HCT116 (cell line): ENCODE measurements at regions not wholly inside any gene's neighbourhood (a gene's known extent, or its start where the extent isn't known, plus 50 kb on each side); places are given as distances from the start of the nearest gene placed in this dataset.

Experiments used
- ATAC-seq: fragments of 200-7000 bp; cut with Tn5 transposase; 2 replicates; pipeline ENCODE4 v1.9.1; 2020; ENCODE audit warnings: mild to moderate bottlenecking, moderate library complexity
- BruUV-seq: library from RNA; stranded (reverse); fragments of 400-500 nt; replicated peaks from 2 replicates; lab custom pipeline; 2021; lab: Mats Ljungman, UMichigan
- CTCF ChIA-PET: fragments of 300-600 bp; sonication (Branson Sonifier 250); formaldehyde crosslinking; loops from one replicate; lab custom pipeline; 2021; ENCODE audit warnings: antibody characterized with exemption; lab: Charles Lee
- POLR2A ChIA-PET: fragments of 300-600, 350-600 bp; sonication (Branson Sonifier 250); formaldehyde crosslinking; loops from one replicate; lab custom pipeline; 2021; ENCODE audit warnings: antibody characterized with exemption; lab: Charles Lee
- RAD21 ChIA-PET, 2 experiments: fragments of 300-600 bp; sonication (Branson Sonifier 250); formaldehyde crosslinking; loops; one replicate each; lab custom pipeline; 2023; ENCODE audit warnings: low total read pairs in 2 of 2; ENCODE audit not compliant: uncharacterized antibody in 2 of 2, unreplicated experiment in 2 of 2, low non-redundant PET in 1 of 2; lab: Charles Lee
- DNase-seq: peaks from one replicate; pipeline ENCODE4 v3.0.0-alpha.2; 2010; ENCODE audit warnings: low read depth, low spot score
- H2AFZ ChIP-seq: fragments of 200-600 bp; shearing (Covaris generic), sonication (generic); 2 replicates; pipeline ENCODE4 v1.6.1; 2017; ENCODE audit warnings: low read depth, mixed run types, mixed read lengths, antibody characterized with exemption, low read length; ENCODE audit not compliant: poor library complexity, severe bottlenecking
- H3K27ac ChIP-seq: 2 replicates; pipeline ENCODE4 v1.5.1; 2012; ENCODE audit warnings: low read depth, low read length
- H3K27me3 ChIP-seq: fragments of 200-600 bp; sonication (generic); 2 replicates; pipeline ENCODE4 v1.6.1; 2016; ENCODE audit warnings: mixed run types, low read length, mixed read lengths; ENCODE audit not compliant: insufficient read depth
- H3K36me3 ChIP-seq, 2 experiments: fragments of 200-500 bp in 1 of 2; fragments of 200-600 bp in 1 of 2; sonication (Bioruptor generic) in 1 of 2; sonication (generic) in 1 of 2; 2 replicates each; pipeline versions ENCODE4 v1.5.1 to v1.6.1; 2014 to 2016; ENCODE audit warnings: low read length in 2 of 2, inconsistent platforms in 1 of 2, mixed read lengths in 1 of 2, mixed run types in 1 of 2; ENCODE audit not compliant: insufficient read depth in 2 of 2, control insufficient read depth in 1 of 2
- H3K4me1 ChIP-seq, 2 experiments: fragments of 200-600 bp in 1 of 2; sonication (generic) in 1 of 2; 2 replicates each; pipeline versions ENCODE4 v1.5.1 to v1.6.1; 2012 to 2017; ENCODE audit warnings: low read length in 2 of 2, inconsistent platforms in 1 of 2, mild to moderate bottlenecking in 1 of 2, mixed read lengths in 1 of 2, mixed run types in 1 of 2, moderate library complexity in 1 of 2; ENCODE audit not compliant: insufficient read depth in 2 of 2, control insufficient read depth in 1 of 2
- H3K4me2 ChIP-seq: fragments of 200-600 bp; sonication (generic); 2 replicates; pipeline ENCODE4 v1.6.1; 2017; ENCODE audit warnings: mixed run types, low read length, mixed read lengths
- H3K4me3 ChIP-seq, 2 experiments: fragments of 200-600 bp in 1 of 2; sonication (generic) in 1 of 2; replicated peaks in 1 of 2; 2 replicates each; pipeline ENCODE4 v1.5.1; 2011 to 2016; ENCODE audit warnings: low read length in 2 of 2, control low read depth in 1 of 2, low read depth in 1 of 2, mild to moderate bottlenecking in 1 of 2, mixed read lengths in 1 of 2, mixed run types in 1 of 2
- H3K79me2 ChIP-seq: fragments of 200-600 bp; sonication (generic); 2 replicates; pipeline ENCODE4 v1.6.1; 2017; ENCODE audit warnings: mild to moderate bottlenecking, mixed run types, low read length, moderate library complexity, mixed read lengths; ENCODE audit not compliant: insufficient read depth
- H3K9ac ChIP-seq: fragments of 200-600 bp; sonication (generic); 2 replicates; pipeline ENCODE4 v1.6.1; 2016; ENCODE audit warnings: low read length, mixed read lengths
- H3K9me2 ChIP-seq: fragments of 200-600 bp; sonication (generic), shearing (Covaris generic); 2 replicates; pipeline ENCODE4 v1.6.1; 2017; ENCODE audit warnings: mixed run types, mild to moderate bottlenecking, moderate library complexity; ENCODE audit not compliant: insufficient read depth
- H3K9me3 ChIP-seq, 2 experiments: fragments of 200-500 bp in 1 of 2; fragments of 200-600 bp in 1 of 2; sonication (Bioruptor generic) in 1 of 2; sonication (generic) in 1 of 2; 2 replicates each; pipeline ENCODE4 v1.6.1; 2014 to 2017; ENCODE audit warnings: low read length in 2 of 2, mixed read lengths in 2 of 2, inconsistent platforms in 1 of 2, low read depth in 1 of 2, mild to moderate bottlenecking in 1 of 2, mixed run types in 1 of 2, moderate library complexity in 1 of 2; ENCODE audit not compliant: control insufficient read depth in 1 of 2, insufficient read depth in 1 of 2
- H4K20me1 ChIP-seq: fragments of 200-600 bp; sonication (generic), shearing (Covaris generic); 2 replicates; pipeline ENCODE4 v1.6.1; 2017; ENCODE audit warnings: mixed run types, mild to moderate bottlenecking, moderate library complexity; ENCODE audit not compliant: insufficient read depth
- ATF3 ChIP-seq: IDR thresholded peaks from 2 replicates; pipeline ENCODE4 v1.6.1; 2012
- CBX3 ChIP-seq: IDR thresholded peaks from 2 replicates; pipeline ENCODE4 v1.6.1; 2012; ENCODE audit warnings: low read depth
- CEBPB ChIP-seq: IDR thresholded peaks from 2 replicates; pipeline ENCODE4 v1.6.1; 2012; ENCODE audit warnings: low read depth
- EZH2 ChIP-seq: fragments of 200-600 bp; sonication (generic); IDR thresholded peaks from 2 replicates; pipeline ENCODE4 v1.6.1; 2017; ENCODE audit warnings: antibody characterized with exemption, mixed run types
- FOSL1 ChIP-seq: IDR thresholded peaks from 2 replicates; pipeline ENCODE4 v1.6.1; 2012; ENCODE audit warnings: low read depth
- POLR2A ChIP-seq: IDR thresholded peaks from 2 replicates; pipeline ENCODE4 v1.7.0; 2011; ENCODE audit warnings: borderline replicate concordance; ENCODE audit not compliant: insufficient read depth, insufficient read length; ENCODE audit errors: extremely low read depth
- RAD21 ChIP-seq: IDR thresholded peaks from 2 replicates; pipeline ENCODE4 v1.6.1; 2012; ENCODE audit warnings: low read depth, mild to moderate bottlenecking
- SIN3A ChIP-seq: IDR thresholded peaks from 2 replicates; pipeline ENCODE4 v1.6.1; 2012; ENCODE audit warnings: low read depth
- YY1 ChIP-seq: IDR thresholded peaks from 2 replicates; pipeline ENCODE4 v1.6.1; 2011; ENCODE audit warnings: low read length, low read depth, moderate library complexity, mild to moderate bottlenecking; ENCODE audit not compliant: insufficient replicate concordance; ENCODE audit errors: extremely low read depth
- ZNF274 ChIP-seq: fragments of 200-500 bp; sonication (Bioruptor generic); IDR thresholded peaks from 2 replicates; pipeline ENCODE4 v1.6.1; 2014; ENCODE audit warnings: mild to moderate bottlenecking, low read depth, low read length, inconsistent platforms
- intact Hi-C: fragments of 100-400 bp; cut with micrococcal nuclease; formaldehyde crosslinking; loops from 2 replicates; pipeline ENCODE4 v1.10.0; 2022
- TF ChIP-seq, protein P1 (sequence below), 3 experiments: fragments of 200-600 bp in 1 of 3; sonication (generic) in 1 of 3; IDR thresholded peaks in 2 of 3; conservative IDR thresholded peaks in 1 of 3; 2 replicates each; pipeline ENCODE4 v1.5.1; 2012 to 2017; ENCODE audit warnings: low read depth in 2 of 3, low read length in 2 of 3, antibody characterized with exemption in 1 of 3, borderline replicate concordance in 1 of 3, control low read depth in 1 of 3, mild to moderate bottlenecking in 1 of 3, mixed read lengths in 1 of 3, mixed run types in 1 of 3, moderate library complexity in 1 of 3; ENCODE audit not compliant: insufficient read depth in 1 of 3
- TF ChIP-seq, protein P2 (sequence below): IDR thresholded peaks from 2 replicates; pipeline ENCODE4 v1.6.1; 2012
- TF ChIP-seq, protein P3 (sequence below): IDR thresholded peaks from 2 replicates; pipeline ENCODE4 v1.6.1; 2012; ENCODE audit warnings: low read depth

GRCh38 chr16:64858076-64858475, 263.8 kb downstream of the CDH11 start (continued):
- TF ChIP-seq, protein P1, sequence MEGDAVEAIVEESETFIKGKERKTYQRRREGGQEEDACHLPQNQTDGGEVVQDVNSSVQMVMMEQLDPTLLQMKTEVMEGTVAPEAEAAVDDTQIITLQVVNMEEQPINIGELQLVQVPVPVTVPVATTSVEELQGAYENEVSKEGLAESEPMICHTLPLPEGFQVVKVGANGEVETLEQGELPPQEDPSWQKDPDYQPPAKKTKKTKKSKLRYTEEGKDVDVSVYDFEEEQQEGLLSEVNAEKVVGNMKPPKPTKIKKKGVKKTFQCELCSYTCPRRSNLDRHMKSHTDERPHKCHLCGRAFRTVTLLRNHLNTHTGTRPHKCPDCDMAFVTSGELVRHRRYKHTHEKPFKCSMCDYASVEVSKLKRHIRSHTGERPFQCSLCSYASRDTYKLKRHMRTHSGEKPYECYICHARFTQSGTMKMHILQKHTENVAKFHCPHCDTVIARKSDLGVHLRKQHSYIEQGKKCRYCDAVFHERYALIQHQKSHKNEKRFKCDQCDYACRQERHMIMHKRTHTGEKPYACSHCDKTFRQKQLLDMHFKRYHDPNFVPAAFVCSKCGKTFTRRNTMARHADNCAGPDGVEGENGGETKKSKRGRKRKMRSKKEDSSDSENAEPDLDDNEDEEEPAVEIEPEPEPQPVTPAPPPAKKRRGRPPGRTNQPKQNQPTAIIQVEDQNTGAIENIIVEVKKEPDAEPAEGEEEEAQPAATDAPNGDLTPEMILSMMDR (IDR thresholded peaks at IDR 0.05 in 2 of 3, conservative IDR thresholded peaks at IDR 0.05 in 1 of 3; ENCODE audit: borderline replicate concordance in 1 of 3, insufficient read depth in 1 of 3, low read depth in 2 of 3, low read length in 2 of 3), result no peak
- TF ChIP-seq ATF3, result no peak
- no peak for TF ChIP-seq YY1

DNA sequence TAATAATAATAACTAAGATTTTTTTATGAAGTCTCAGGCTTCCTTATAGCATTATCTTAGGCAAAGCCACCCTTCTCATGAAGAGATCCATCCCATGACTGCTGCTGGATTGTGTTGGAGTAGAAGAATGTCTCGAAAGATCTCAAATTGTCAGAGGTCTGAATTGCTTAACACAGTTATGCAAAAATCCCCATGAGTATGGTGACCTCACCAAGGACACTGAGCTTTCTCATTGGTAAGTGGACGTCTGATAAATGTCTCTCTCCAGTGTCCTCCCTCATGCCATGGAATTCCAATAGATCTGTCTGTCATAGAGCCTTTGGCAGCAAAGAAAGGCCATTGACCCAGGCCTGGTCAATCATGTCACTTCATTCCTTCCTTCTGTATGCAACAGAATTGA, 264.5 kb downstream of the CDH11 start:
- Histone ChIP-seq H3K9me2 (no peaks in the 10 kb centered on the region), H3K4me2 (no peak overlapping the region), H3K4me1 (no peaks in the 10 kb centered on the region), H3K9ac (no peak overlapping the region), H4K20me1 (no peaks in the 10 kb centered on the region), H3K27me3 (no peaks in the 10 kb centered on the region), H3K4me3 (no peak overlapping the region), H3K9me3 (peaks cover 0 to 19% of the 10 kb centered on the region in 2 experiments; a peak in 2 of 4 replicates), H3K27ac (no peak overlapping the region), H3K79me2 (no peaks in the 10 kb centered on the region), H3K36me3 (no peaks in the 10 kb centered on the region), H2AFZ (no peak overlapping the region)
- ATAC-seq (no peak), DNase-seq (no peak)
- TF ChIP-seq, protein P2, sequence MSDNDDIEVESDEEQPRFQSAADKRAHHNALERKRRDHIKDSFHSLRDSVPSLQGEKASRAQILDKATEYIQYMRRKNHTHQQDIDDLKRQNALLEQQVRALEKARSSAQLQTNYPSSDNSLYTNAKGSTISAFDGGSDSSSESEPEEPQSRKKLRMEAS, result no peak
- TF ChIP-seq, protein P1 (IDR thresholded peaks at IDR 0.05 in 2 of 3, conservative IDR thresholded peaks at IDR 0.05 in 1 of 3; ENCODE audit: borderline replicate concordance in 1 of 3, insufficient read depth in 1 of 3, low read depth in 2 of 3, low read length in 2 of 3), result no peak
- TF ChIP-seq POLR2A (no peak), SIN3A (no peak), RAD21 (no peak), FOSL1 (no peak), CBX3 (no peak), EZH2 (no peak), ATF3 (no peak), CEBPB (no peak), YY1 (no peak), ZNF274 (no peak)
- TF ChIP-seq, protein P3, sequence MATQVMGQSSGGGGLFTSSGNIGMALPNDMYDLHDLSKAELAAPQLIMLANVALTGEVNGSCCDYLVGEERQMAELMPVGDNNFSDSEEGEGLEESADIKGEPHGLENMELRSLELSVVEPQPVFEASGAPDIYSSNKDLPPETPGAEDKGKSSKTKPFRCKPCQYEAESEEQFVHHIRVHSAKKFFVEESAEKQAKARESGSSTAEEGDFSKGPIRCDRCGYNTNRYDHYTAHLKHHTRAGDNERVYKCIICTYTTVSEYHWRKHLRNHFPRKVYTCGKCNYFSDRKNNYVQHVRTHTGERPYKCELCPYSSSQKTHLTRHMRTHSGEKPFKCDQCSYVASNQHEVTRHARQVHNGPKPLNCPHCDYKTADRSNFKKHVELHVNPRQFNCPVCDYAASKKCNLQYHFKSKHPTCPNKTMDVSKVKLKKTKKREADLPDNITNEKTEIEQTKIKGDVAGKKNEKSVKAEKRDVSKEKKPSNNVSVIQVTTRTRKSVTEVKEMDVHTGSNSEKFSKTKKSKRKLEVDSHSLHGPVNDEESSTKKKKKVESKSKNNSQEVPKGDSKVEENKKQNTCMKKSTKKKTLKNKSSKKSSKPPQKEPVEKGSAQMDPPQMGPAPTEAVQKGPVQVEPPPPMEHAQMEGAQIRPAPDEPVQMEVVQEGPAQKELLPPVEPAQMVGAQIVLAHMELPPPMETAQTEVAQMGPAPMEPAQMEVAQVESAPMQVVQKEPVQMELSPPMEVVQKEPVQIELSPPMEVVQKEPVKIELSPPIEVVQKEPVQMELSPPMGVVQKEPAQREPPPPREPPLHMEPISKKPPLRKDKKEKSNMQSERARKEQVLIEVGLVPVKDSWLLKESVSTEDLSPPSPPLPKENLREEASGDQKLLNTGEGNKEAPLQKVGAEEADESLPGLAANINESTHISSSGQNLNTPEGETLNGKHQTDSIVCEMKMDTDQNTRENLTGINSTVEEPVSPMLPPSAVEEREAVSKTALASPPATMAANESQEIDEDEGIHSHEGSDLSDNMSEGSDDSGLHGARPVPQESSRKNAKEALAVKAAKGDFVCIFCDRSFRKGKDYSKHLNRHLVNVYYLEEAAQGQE, result no peak
- ChIA-PET RAD21 (no interaction called here), POLR2A (no interaction called here), CTCF (no interaction called here)
- no TSS peak for BruUV-seq
- intact Hi-C loops, result no loop called here
